Small intestine (tissue), 7 donors: ENCODE measurements at regions not wholly inside any gene's neighbourhood (a gene's known extent, or its start where the extent isn't known, plus 50 kb on each side); places are given as distances from the start of the nearest gene placed in this dataset.
A peak's percentile ranks its signal among the peaks of the same experiment; 100 is the strongest.

Experiments
- DNase-seq, 2 donors: peaks; one replicate each; pipeline versions ENCODE4 v3.0.0 to v3.0.0-alpha.2; 2013
- FAIRE-seq: peaks from 2 replicates; lab custom pipeline; 2012; peaks lifted over from hg19 to GRCh38; lab: Jason Lieb, UNC
- H3K27ac ChIP-seq, 3 donors: one replicate each; pipeline ENCODE4 v1.5.1; 2013; ENCODE audit warnings: low read length in 2 of 3, mild to moderate bottlenecking in 2 of 3, control low read depth in 1 of 3, inconsistent platforms in 1 of 3, low read depth in 1 of 3, moderate library complexity in 1 of 3
- H3K27me3 ChIP-seq, 3 donors: one replicate each; pipeline ENCODE4 v1.6.1; 2013; ENCODE audit warnings: low read length in 3 of 3, inconsistent platforms in 1 of 3; ENCODE audit not compliant: control insufficient read depth in 3 of 3, insufficient read depth in 3 of 3
- H3K36me3 ChIP-seq, 3 donors: one replicate each; pipeline ENCODE4 v1.6.1; 2013; ENCODE audit warnings: low read length in 3 of 3, inconsistent platforms in 1 of 3, low read depth in 1 of 3, mild to moderate bottlenecking in 1 of 3, moderate library complexity in 1 of 3; ENCODE audit not compliant: control insufficient read depth in 3 of 3, insufficient read depth in 2 of 3
- H3K4me1 ChIP-seq, 3 donors: one replicate each; pipeline ENCODE4 v1.6.1; 2013; ENCODE audit warnings: low read length in 2 of 3, inconsistent platforms in 1 of 3, low read depth in 1 of 3, mild to moderate bottlenecking in 1 of 3, moderate library complexity in 1 of 3; ENCODE audit not compliant: control insufficient read depth in 3 of 3, insufficient read depth in 2 of 3
- H3K4me3 ChIP-seq, 3 donors: one replicate each; pipeline ENCODE4 v1.5.1; 2013; ENCODE audit warnings: low read length in 3 of 3, control low read depth in 1 of 3, inconsistent platforms in 1 of 3, low read depth in 1 of 3, mild to moderate bottlenecking in 1 of 3, moderate library complexity in 1 of 3
- H3K9me3 ChIP-seq, 2 donors: one replicate each; pipeline ENCODE4 v1.6.1; 2013; ENCODE audit warnings: low read depth in 1 of 2, low read length in 1 of 2; ENCODE audit not compliant: control insufficient read depth in 2 of 2, insufficient read depth in 1 of 2
- WGBS, 3 donors: extraction: QIAGEN DNeasy Blood & Tissue Kit; methylation state at CpG; one replicate each; pipeline ENCODE4 v1.1.7; 2013; 5-methylcytosine and 5-hydroxymethylcytosine counted together
- donor health status: healthy with polysubstance abuse.
- donor health status: control.
- donor health status: control.
- donor health status: Bipolar disorder and iron deficiency.
- donor health status: healthy.

- Histone ChIP-seq H3K4me1 (no peaks in the 10 kb centered on the region), H3K9me3 (peaks cover 0 to 13% of the 10 kb centered on the region in 2 donors), H3K27me3 (no peaks in the 10 kb centered on the region), H3K27ac (no peak overlapping the region), H3K4me3 (no peak overlapping the region), H3K36me3 (no peaks in the 10 kb centered on the region)
- WGBS, 3 donors = 70 to 87% (median 78%) methylated on average over 1 of the region's 1 CpG
- no peak for FAIRE-seq
- DNase-seq = peak in 1 of 2 donors; percentile 42
These were observed 86.9 kb downstream of the CCDC34 start for GRCh38 chr11:27276141-27276540.

- no peak for FAIRE-seq
- DNase-seq = no peak
These were observed 88.1 kb downstream of the CCDC34 start for GRCh38 chr11:27274854-27275395.

GRCh38 chr11:27266125-27266524 lies 96.9 kb downstream of the CCDC34 start:
- Histone ChIP-seq H3K27me3 (no peaks in the 10 kb centered on the region), H3K4me3 (no peak overlapping the region), H3K36me3 (no peaks in the 10 kb centered on the region), H3K9me3 (no peaks in the 10 kb centered on the region), H3K4me1 (no peaks in the 10 kb centered on the region), H3K27ac (no peak overlapping the region)
- no peak for DNase-seq
- no peak for FAIRE-seq
- WGBS, 3 donors = 45 to 56% (median 50%) methylated on average over 2 of the region's 2 CpGs

More at GRCh38 chr11:27274854-27275395, 88.1 kb downstream of the CCDC34 start:
- Histone ChIP-seq H3K27ac (no peak overlapping the region), H3K9me3 (peaks cover 0 to 13% of the 10 kb centered on the region in 2 donors), H3K4me3 (no peak overlapping the region), H3K4me1 (no peaks in the 10 kb centered on the region), H3K36me3 (no peaks in the 10 kb centered on the region), H3K27me3 (no peaks in the 10 kb centered on the region)

GRCh38 chr11:27263986-27264385 lies 99.0 kb downstream of the CCDC34 start:
- FAIRE-seq (no peak), DNase-seq (no peak)
- Histone ChIP-seq H3K27ac (no peak overlapping the region), H3K9me3 (no peaks in the 10 kb centered on the region), H3K27me3 (no peaks in the 10 kb centered on the region), H3K36me3 (no peaks in the 10 kb centered on the region), H3K4me1 (no peaks in the 10 kb centered on the region), H3K4me3 (no peak overlapping the region)
- 77 to 92% (median 92%) methylated on average over 3 of the region's 3 CpGs for WGBS, 3 donors

GRCh38 chr11:27263046-27263445 lies 100.0 kb downstream of the CCDC34 start:
- DNase-seq (no peak), FAIRE-seq (no peak)
- Histone ChIP-seq H3K4me1 (no peaks in the 10 kb centered on the region), H3K9me3 (no peaks in the 10 kb centered on the region), H3K27me3 (no peaks in the 10 kb centered on the region), H3K27ac (no peak overlapping the region), H3K36me3 (no peaks in the 10 kb centered on the region), H3K4me3 (no peak overlapping the region)

GRCh38 chr11:27255447-27255828 lies 107.6 kb downstream of the CCDC34 start:
- Histone ChIP-seq H3K36me3 (no peaks in the 10 kb centered on the region), H3K27me3 (no peaks in the 10 kb centered on the region), H3K4me3 (no peak overlapping the region), H3K9me3 (peaks cover 0 to 9% of the 10 kb centered on the region in 2 donors), H3K27ac (no peak overlapping the region), H3K4me1 (no peaks in the 10 kb centered on the region)
- no peak for DNase-seq
- no peak for FAIRE-seq

GRCh38 chr11:27254744-27255446 lies 108.1 kb downstream of the CCDC34 start:
- no peak overlapping the region for H3K27ac ChIP-seq
- 56 to 75% (median 72%) methylated on average over 1 of the region's 1 CpG for WGBS, 3 donors
- FAIRE-seq = no peak

GRCh38 chr11:27253224-27253623 lies 109.8 kb downstream of the CCDC34 start:
- 81 to 92% (median 89%) methylated on average over 1 of the region's 1 CpG for WGBS, 3 donors
- H3K27me3 ChIP-seq = no peaks in the 10 kb centered on the region
- no peak for DNase-seq
- H3K4me1 ChIP-seq = no peaks in the 10 kb centered on the region
- no peak overlapping the region for H3K27ac ChIP-seq
- no peaks in the 10 kb centered on the region for H3K36me3 ChIP-seq
- peaks cover 0 to 9% of the 10 kb centered on the region in 2 donors for H3K9me3 ChIP-seq
- FAIRE-seq = no peak
- no peak overlapping the region for H3K4me3 ChIP-seq

More at GRCh38 chr11:27254744-27255446, 108.1 kb downstream of the CCDC34 start:
- Histone ChIP-seq H3K27me3 (no peaks in the 10 kb centered on the region), H3K4me3 (no peak overlapping the region), H3K36me3 (no peaks in the 10 kb centered on the region), H3K9me3 (peaks cover 0 to 9% of the 10 kb centered on the region in 2 donors), H3K4me1 (no peaks in the 10 kb centered on the region)
- DNase-seq = no peak
